HG03064 (cell line): ENCODE measurements at regions not wholly inside any gene's neighbourhood (a gene's known extent, or its start where the extent isn't known, plus 50 kb on each side); places are given as distances from the start of the nearest gene placed in this dataset.
"Not testable (repeated sequence)": the region's sequence is repeated elsewhere in the genome, so short reads cannot be mapped to it uniquely, and the experiment has no call there.

Source experiments
- ATAC-seq: cut with Tn5 transposase; IDR thresholded peaks from one replicate; pipeline ENCODE4 v1.9.1; 2021; ENCODE audit warnings: low read depth; ENCODE audit not compliant: unreplicated experiment

DNA sequence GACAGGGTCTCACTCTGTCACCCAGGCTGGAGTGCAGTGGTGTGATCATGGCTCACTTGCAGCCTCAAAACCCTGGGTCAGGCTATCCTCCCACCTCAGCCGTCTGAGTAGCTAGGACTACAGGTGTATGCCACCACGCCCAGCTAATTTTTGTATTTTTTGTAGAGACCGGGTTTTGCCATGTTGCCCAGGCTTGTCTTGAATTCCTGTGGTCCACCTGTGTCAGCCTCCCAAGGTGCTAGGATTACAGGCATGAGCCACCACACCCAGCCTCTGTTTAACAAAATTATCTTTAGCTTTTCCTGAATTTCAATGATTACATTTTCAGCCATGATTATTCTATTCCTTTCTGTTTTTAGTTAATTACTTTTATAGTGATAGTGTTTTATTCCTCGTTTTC lies 255.1 kb upstream of the MGAT5 start:
- not testable (repeated sequence) for ATAC-seq

DNA sequence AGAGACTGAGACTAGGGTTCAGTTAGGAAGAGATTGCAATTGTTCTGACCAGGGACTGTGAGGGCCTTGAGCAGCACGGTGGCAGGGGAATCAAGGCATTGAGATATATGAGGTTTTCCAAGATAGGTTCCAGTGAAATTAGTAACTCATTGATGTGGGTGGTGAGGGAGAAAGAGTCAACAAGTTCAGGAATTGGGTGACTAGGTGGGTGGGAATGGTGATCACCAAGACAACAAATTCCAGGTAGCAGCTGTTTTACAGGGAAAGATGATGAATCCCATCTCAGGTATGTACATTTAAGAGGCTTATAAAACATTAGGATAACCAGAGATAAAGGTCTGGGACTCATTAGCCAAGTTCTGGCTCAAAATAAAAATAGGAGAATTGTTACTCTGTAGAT lies 251.5 kb upstream of the MGAT5 start:
- ATAC-seq: no peak

DNA sequence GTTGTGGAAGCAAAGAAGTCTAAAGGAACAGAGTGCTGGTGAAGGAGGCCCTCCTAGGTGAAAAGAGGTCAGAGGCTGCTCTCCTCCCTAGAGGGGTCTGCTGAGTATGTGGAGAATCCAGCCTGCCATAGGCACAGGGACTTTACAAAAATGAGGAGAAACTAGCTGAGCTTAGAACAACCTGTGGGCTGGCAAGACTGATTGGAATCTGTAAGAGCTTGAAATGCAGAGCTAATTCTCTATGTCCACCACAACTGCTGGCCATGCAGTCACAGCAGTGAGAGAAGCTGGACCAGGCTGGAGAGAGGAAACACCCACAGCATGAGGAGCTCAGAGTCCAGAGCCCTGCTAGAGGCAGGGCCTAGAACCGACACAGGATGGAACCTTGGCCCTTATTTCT lies 251.0 kb upstream of the MGAT5 start:
- ATAC-seq: no peak

DNA sequence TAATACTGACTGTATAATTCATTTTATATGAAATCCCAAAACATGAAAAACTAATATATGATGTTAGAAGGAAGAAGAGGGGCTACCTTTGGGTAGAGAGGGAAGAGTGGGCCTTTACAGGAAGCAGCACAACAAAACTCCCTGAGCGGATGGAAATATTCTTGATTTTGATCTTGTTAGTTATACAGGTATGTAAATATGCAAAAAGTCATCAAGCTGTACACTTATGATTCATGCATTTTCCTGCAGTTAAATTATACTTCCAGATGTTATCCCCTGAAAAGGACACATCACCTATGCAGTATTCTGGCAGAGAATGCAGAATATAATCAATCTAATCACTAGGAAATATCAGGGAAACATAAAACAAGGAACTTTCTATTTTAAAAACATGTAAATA lies 249.4 kb upstream of the MGAT5 start:
- no peak for ATAC-seq

DNA sequence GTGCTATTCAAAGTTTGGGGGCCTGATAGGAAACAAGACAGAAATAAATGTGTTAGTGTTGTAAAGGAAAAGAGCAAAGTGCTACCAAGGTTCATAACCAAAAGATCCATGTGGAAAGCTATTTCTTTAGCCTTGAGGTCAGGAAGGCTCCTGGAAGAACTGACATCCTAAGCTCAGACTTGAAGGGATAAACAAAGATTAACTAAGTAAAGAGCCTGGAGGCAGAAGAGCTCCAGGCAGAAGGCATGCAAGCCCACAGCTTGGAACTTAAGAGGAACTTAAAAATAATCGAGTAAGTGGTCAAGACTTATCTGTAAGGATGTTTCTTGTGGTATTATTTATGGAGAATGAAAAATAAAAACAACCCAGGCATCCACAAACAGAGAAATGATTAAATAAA lies 245.0 kb upstream of the MGAT5 start:
- no peak for ATAC-seq

DNA sequence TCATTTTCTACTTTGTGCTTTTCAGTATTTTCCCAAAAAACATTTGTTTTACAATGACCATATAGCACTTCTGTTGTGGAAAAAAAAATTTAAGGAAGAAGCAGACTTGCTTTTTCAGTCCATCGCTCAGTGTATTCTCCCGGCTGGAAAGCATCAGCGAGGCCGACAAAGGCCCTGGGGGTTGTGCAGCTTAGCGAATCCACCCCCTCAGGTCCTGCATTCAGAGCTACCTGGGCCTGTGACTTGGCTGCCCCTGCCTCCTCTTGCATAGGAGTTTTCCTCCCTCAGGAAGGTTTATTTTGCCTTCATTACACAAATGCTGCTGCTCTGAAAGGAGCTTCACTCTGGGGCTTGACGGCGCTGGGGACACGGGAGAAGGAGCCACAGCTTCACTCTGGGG lies 244.4 kb upstream of the MGAT5 start:
- ATAC-seq: no peak

DNA sequence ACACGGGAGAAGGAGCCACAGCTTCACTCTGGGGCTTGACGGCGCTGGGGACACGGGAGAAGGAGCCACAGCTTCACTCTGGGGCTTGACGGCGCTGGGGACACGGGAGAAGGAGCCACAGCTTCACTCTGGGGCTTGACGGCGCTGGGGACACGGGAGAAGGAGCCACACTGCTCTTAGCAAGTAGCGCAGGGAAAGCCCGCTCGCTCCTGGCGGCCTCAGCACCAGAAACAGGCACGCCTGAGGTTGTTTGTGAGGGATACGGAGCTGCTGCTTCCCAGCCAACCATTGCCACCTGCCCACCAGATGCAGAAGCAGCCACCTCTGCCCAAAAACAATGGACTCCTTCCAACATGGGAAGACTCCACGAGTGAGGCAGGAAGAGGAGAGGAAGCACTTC lies 244.0 kb upstream of the MGAT5 start:
- ATAC-seq: not testable (repeated sequence)

DNA sequence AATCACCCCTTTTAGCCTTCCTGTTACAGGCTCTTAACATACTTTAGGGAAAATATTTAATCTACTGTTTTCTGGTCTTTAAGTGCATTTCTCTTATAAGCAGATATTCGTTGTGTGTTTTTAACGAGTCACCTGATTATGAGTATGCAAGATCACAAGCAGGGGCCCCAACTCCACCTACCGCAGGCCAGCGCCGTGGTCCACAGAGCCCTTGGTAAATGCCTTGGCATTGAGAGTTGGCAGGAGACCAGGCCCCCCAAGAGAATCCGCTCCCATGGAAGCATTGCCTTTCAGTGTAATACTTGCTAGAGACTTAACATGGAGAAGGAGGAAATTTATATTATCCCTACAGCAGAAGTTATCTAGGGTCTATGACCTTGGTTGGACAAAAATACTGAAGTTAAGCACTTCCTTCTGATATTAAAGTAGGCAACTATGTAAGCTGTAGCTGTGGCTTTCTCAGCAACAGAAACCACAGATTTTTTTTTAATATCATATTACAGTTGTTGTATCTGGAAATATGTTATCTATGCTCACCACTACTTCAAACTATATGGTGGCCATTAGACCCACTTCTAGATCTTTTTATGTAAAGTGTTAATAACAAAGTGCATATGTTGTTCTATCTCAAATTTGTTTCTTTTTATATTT lies 241.8 kb upstream of the MGAT5 start:
- ATAC-seq: no peak

DNA sequence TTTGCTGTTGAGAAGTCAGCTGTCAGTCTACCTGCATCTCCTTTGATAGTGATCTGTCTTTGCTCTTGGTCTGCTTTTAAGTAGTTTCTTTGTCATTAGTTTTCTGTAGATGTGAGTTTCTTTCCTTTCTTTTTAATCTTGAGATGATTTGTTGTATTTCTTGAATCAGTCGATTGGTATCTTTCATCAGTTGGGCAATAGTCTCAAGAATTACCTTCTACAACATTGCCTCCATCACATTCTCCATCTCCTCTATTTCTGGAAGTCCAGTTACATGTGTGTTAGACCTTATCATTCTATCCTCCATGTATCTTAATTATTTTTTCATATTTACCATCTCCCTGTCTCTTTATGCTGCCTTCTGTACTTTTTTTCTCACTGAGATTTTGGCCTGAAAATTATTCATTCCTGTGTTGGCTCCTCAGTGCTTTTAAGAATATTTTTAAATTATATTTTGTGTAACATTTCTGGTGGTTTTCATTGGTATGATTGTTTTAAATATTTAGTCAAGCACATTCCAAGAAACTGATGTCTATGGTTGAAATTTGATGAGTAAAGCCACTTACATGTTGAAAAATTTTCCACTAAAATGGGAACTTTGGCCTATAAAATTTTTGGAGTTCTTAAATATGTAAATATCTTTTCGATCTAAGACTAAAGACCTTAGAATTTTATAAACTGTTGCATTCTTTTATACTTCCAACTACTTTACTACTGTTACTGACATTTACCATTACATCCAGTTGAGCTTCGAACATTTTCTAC lies 239.5 kb upstream of the MGAT5 start:
- ATAC-seq: no peak

DNA sequence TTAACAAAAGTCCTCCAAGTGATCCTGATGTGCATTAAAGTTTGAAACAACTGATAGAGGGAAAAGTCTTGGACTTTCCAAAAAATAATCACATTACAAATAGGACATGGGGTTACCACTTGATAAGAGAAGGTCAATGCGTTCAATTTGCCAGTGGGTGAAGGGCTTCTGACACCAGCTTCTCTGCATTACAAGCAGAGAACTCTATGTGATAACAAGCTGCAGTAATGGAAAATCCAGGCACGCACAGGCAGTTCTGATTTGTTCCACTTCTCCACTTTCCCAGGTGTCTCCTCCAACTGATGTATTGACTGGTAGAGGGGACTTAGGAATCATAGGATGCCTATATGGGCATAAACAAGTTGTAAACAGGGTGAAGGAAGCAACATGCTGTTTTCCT lies 234.0 kb upstream of the MGAT5 start:
- no peak for ATAC-seq

DNA sequence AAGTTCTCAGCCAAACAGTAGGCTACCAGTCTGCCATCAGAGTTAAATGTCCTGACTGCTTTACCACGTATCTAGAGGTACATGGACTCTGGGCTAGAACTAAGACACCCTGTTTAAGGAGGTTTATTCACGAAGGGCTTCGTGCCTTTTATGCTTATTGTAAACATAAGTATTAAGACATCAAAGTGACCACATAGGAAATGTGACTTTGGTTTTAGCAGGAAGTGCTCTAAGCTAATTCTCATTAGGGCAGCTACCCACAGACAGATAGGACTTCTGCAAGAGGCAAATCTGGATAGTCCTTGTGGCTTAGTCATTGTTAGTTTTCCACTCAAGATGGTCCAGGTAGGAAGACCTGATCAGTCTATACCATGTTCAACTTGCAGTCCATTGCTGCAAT lies 233.3 kb upstream of the MGAT5 start:
- ATAC-seq: no peak

DNA sequence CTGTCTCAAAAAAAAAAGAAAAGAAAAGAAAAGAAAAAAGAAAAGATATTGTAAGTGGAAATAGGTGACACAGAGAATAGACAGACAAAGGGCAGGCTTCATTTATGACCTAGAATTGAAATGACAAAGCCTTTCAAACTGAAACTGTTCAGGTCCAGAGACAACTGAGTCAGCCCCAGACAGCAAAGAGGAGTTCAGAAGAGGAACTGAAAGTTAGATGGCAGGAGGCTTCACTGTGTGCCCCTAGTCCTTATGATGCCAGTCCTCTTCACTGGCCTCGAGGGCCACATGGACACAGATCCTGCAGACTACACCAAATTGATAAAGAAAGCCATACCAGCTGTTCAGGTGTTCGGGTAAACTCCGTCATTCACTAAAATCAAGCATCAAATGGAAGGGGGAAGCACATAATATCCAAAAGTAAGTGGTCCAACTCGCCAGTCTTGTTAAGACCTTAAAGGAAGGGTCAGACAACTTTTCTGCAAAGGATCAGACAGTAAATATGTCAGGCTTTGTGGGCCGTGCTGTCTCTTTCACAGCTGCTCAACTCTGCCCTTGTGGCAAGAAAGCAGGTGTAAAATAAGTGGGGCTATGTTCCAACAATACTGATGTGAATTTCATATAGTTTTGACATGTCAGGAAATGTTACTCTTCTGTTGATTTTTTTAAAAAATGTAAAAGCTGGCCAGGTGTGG lies 231.9 kb upstream of the MGAT5 start:
- peak; percentile 92 for ATAC-seq

DNA sequence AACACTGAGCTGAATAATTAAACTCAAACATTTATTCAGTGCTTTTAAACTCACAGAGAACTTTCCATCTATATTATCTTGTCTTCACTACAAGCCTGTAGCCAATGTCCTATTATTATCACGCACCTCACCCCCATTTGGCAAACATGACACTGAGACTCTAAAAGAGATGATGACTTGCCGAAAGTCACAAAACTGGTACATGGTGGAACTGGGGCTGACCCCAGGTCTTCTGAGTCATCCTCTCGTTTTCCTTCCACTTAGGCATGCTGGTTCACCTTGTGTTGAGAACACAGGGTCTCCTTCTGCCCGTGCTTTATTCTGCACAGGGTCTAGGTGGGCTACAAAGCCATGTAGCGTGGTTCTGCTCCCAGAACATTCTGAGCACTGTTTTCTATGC lies 230.0 kb upstream of the MGAT5 start:
- no peak for ATAC-seq

DNA sequence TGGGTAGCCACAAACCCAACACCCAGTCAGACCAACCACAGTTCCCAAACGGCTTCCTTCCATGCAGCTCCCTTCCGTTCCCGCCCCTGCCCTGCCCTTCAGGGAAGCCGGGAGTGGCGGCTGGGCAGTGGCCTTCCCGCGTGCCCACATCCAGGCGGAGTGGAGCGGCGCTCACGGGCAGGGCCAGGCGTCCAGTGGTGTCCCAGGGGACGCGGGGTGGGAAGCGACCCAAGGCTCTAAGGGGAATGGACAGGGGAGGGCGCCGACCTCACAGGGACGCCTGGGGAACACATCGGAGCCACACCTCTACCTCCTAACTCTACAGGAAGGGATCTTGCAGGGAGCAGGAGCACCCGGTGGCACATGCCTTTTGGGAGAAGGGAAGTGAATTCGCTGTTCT lies 225.9 kb upstream of the MGAT5 start:
- ATAC-seq: no peak

DNA sequence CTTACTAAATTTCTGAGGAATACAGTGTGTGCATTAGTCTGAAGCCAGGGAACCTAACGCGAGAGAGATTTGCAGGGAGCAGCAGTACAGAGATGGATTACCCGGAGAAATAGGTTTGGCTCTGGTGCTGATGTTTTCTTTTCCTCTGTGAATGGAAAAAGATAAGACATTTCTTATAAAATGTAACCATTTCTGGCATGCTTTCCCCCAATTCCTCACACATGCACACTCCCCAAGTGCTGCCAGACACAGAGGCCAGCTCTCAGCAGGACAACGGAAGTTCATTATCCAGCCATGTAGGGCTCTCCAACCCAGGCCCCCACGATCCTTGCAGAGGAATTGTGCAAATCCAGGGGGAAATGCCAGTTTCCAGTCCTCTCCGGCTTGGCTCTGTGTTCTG lies 224.5 kb upstream of the MGAT5 start:
- ATAC-seq: no peak

DNA sequence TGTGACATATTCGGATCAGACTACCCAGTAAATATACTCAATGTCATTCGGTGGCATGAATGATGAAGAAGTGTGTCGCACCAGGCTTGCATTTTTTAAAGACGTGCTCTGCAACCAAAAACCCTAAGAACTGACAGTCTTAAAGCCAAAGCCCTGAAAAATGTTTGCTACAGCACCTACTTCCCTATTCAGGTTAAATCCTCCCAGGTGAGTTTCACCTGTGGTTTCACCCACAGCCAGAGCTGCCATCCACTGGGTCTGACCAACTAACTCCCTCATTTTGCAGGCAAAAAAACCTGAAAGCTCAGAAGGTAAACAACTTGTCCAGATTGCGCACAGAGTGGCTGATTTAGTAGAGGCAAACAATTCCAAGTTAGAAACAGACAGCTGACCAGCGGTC lies 222.3 kb upstream of the MGAT5 start:
- no peak for ATAC-seq

DNA sequence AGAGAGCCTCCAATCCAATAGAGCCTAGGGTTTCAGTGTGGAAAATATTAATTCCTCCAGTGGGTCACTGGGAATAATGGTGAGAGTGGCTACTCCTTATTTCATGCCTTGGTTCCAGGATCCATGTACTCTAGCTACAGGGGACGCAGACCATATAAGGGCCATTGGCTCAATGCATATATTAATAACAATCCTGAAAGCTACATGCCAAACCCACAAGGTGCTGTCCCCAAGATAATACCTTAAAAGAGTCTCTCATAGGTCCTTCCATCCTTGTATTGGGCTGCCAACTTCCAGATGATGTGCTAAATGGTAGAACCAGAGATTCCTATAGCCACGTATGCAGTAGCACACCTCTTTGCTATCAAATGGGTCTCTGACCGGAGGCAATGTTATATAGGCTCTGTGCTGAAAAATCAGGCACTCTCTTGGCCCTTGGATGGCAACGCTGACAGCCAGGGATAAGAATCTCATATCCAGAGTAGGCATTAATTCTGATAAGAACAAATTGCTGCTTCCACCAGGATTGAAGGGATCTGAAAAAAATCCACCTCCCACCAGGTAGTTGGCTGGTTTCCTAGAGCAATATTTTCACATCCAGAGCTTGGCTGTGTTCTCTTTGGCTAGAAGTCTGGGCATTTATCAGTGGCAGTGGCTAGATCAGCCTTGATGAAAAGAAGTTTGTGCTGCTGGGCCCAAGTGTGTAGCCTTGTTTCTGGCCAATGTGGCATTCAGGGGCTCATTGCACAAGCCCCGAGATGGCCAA lies 218.1 kb upstream of the MGAT5 start:
- ATAC-seq: no peak

DNA sequence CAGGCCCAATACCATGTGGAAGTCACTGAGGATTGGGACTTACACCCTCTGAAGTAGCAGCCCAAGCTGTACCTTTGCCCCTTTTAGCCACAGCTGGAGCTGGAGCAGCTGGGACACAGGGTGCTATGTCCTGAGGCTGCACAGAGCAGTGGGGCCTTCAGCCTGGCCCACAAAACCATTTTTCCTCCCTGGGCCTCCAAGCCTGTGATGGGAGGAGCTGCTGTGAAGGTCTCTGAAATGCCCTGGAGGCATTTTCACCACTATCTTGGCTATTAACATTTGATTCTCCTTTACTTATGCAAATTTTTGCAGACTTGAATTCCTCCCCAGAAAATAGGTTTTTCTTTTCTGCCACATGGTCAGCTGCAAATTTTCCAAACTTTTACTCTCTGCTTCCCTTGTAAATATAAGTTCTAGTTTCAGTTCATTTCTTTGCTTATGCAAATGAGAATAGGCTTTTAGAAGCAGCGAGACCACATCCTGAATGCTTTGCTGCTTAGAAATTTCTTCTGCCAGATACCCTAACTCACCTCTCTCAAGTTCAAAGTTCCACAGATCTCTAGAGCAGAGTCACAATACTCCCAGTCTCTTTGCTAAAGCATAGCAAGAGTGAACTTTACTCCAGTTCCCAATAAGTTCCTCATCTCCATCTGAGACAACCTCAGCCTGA lies 213.8 kb upstream of the MGAT5 start:
- ATAC-seq: no peak

DNA sequence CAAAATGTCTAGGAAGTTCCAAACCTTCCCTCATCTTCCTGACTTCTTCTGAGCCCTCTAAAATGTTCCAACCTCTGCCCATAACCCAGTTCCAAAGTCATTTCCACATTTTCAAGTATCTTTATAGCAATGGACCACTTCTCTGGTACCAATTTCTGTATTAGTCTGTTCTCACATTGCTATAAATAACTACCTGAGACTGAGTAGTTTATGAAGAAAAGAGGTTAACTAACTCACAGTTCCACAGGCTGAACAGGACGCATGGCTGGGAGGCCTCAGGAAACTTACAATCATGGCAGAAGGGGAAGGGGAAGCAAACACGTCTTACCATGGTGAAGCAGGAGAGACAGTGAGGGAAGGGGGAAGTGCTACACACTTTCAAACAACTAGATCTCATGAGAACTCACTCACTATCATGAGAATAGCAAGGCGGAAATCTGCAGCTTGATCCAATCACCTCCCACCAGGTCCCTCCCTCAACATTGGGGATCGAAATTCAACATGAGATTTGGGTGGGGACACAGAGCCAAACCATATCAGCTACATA lies 213.2 kb upstream of the MGAT5 start:
- ATAC-seq: not testable (repeated sequence)

DNA sequence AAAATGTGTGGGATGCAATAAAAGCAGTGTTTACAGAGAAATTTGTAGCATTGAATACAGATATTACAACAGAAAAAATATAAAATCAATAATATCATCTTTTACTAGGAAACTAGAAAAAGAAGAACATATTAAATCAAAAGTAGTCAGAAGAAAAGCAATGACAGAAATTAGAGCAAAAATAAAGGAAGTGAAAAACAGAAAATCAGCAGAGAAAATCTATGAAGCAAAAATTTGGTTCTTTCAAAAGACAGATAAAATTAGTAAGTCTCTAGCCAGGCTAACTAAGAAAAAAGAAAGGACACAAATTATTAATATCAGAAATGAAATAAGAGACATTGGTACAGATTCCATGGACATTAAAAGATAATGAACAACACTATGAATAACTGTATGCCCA lies 212.0 kb upstream of the MGAT5 start:
- ATAC-seq: no peak
